Ureter (tissue), 1 donor: ENCODE measurements at regions not wholly inside any gene's neighbourhood (a gene's known extent, or its start where the extent isn't known, plus 50 kb on each side); places are given as distances from the start of the nearest gene placed in this dataset.

Experiments
- DNase-seq: peaks from one replicate; pipeline ENCODE4 v3.0.0-alpha.2; 2020; ENCODE audit warnings: low spot score
- donor health status: DM: yes; HTN: yes; CAD: no.

DNA sequence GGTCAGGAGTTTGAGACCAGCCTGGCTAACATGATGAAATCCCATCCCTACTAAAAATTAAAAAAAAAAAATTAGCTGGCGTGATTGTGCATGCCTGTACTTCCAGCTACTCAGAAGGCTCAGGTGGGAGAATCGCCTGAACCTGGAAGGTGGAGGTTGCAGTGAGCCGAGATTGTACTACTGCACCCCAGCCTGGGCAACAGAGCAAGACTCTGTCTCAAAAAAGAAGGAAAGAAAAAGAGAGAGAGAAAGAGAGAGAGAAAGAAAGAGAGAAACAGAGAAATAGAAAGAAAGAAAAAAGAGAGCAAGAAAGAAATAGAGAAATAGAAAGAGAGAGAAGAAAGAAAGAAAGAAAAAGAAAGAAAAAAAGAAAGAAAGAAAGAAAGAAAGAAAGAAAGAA, 292.8 kb upstream of the KLF6 start:
- no peak for DNase-seq

DNA sequence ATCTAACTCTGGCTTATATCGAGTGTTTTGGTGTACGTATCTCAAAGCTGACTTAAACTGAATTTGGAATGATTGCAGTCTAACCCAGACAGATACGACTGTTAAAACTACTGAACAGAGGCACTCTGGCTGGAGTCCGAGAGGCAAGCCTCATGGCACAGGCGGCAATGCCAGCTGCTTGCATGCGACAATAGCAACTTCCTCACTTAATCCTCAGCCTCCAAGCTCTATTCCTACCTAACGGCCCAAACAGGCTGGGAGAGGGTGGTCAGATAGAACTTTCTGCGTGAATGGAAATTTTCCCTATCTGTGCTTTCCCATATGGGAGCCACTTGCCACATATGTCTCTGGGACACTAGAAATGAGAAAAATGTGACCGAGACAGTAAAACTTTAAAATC, 292.0 kb upstream of the KLF6 start:
- no peak for DNase-seq

DNA sequence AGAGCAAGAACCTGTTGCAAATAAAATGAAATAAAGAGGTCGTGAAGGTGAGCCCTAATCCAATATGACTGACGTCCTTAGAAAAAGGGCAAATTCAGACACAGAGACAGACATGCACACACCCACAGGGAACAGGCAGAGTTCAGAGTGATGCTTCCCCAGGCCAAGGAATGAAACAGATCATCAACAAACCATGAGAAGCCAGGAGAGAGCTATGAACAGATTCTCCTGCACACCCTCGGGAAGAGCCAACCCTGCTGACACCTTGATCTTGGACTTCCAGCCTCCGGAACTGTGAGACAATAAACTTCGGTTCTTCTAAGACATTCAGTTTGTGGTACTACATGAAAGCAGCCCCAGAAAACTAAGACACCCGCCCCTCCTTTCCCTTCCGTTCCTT, 290.4 kb upstream of the KLF6 start:
- DNase-seq: no peak

DNA sequence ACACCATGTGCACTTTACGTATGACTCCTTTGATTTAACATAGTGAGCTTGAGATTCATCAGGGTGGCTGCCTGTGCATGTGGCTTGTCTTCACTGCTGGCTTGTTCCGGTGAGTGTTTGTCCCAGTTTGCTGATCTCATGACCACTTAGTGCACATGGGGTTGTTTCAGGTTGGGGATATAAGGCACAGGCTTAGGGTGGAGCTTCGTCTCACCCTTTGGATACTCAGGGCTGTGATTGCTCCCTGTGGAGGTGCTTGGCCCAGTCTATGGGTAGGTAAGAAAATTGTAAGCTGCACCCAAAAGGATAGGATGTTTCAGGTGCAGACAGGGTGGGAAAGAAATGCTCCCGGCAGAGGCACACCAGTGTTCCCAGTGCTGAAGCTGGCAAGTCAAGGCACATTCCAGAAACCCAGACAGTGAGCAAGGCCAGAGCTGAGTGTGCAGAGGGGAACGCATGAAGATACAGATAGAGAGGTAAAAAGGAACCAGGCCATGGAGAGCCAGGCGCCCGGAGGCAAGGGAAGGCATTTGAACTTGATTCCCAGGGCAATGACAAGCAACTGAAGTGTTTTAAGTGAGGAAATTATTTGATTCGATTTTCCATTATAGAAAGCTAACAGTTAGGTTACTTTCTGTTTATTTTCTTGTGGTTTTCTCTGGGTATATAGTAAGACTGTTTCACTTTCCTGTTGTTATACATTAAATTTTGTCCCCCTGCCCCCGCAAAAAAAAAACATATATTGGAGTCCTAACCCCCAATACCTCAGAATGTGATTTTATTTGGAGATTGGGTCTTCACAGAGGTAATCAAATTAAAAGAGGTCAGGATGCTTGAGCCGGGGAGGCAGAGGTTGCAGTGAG, 289.8 kb upstream of the KLF6 start:
- DNase-seq: no peak

DNA sequence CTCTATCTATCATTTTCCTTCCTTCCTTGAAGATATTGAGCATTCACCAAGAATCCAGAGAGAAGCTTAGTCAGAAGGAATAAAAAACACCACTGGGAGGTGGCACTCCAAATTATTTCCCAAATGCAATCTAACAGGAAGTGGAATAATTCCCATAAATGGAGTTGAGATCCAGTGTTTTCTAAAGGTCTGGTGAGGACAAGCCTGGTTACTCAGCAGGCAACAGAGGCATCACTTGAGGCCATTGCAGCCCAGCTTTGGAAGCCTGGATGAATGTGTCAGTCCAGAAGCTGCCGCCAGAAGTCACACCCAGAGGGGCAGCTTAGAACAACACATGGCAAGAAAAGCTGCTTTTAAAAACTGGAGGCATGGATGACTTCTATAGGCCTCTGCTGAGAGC, 288.9 kb upstream of the KLF6 start:
- DNase-seq: no peak

DNA sequence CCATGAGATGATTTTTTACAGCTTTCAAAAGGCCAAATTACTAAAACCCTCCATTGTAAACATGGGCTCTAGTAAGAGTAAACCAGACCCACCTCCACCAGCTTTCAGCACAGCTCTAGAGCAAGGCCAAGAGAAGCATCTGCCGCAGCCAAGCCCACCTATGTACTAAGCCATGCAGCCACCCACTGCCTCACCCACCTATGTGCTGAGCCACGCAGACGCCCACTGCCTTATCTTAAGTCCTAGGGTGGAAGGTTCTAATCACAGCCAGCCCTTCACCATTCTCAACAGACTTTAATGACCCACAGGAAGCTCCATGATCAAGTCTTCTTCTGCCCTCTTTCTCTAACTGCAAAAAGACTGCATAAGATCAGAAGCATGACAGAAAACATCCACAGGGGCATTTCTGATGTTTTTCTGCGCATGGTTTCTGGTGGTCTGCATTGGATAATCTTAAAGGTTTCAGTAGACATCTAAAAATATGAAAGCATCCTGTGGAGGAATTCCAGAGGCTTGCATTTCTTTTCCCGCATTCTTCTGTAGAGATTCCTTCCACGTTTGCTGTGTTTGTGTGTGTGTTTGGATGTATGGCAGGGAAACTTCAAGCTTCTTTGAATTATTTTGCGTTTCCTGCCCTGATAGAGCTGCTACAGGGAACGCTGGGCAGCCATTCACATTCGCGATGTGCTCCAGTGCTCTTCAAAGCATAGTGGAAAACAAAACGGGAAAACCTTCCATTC, 286.1 kb upstream of the KLF6 start:
- DNase-seq: no peak

DNA sequence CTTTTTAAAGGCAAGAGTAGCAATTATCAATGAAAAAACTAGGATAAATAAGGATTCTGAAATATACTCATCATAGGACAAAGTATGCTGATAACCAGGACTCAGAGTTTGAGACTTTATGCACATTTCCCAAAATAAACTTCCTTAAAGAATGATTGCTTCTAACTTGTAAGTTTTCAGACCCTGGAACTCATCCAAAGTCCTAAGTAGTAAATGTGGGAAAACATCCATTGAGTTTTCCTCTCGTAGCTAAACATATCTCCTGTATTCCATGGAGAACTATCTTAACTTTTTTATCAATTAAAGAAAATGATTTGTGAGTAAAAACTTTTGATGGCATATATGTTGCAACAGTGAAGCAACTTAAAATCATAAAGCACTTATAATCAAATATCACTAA, 285.2 kb upstream of the KLF6 start:
- DNase-seq: no peak

DNA sequence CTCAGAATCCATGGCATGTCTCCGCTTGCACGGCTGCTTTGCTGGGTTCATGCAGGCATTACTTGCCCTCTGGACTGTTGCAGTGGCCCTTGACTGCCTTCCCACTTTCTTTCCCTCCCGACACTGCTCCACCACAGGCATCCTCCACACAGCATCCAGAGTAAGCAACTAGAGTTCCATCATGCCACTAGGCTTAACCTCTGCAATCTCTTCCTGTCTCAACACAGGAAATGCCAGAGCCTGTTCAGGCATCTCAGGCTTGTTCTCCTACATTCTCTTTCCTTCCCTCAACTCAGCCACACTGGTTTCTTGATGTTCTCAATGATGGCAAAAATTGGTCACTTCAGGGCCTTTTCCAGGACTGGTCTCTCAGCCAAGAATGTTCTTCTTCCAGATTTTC, 284.5 kb upstream of the KLF6 start:
- no peak for DNase-seq

DNA sequence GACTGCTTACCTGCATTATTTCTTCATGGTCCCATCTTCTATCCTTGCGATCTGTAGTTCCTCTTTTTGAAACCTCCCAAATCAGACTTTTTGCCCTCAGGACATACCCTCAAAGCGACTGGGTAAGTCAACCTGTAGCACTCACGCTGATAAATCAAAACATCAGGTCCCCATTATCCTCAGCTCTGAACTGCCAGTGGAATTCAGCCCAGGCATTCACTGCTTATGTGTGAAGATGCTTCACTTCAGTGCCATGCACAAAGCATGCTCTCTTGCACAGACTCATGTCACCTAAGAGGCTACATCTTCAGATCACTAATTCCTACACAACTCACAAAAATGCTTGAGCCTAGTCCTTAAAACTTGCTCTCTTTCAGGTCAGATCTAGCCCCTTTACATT, 283.6 kb upstream of the KLF6 start:
- no peak for DNase-seq

DNA sequence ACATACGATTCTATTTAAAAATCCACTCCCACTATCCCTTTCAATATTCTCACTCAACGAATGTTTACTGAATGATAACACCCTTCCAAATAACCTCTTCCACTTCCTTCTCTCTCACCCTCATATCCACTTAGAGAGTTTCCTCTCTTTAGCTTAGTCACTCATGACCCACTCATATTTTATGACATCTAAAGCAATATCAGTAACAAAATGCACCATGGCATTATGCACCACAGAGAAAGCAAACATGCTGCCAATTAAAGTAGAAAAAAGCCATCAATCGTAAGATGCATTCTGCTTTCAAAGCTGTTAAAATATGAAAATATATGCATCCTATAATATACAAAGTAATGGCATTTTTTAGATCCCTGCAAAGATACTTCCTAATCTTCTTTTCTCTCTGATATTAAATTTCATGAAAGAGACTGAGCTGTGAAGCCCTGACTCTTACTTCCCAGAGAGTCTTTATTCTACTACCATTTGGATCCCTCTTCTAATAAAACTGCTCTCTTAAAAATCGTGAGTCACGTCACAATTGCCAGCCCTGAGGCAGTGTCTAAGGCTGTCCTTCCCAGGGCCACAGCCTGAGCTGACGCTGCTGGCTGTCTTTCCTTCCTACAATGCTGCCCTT, 283.0 kb upstream of the KLF6 start:
- no peak for DNase-seq

DNA sequence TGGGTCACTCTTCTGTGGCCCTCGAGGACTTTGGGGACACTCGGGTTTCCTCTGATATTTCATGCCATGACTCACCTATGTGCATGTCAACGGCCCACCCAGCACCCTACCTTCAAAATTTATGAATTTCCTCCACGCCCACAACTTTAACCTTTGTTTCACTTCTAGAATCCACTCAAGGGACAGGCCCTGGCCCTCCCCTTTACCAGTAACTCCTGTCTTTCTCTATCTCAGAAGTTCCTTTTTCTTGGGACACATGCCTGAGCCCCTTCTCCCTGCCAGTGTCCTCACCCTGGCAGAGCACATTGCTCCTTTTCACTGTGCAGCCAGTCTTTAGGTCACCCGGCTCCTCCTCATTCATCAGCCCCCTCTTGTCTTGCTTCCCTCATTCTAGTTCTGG, 282.5 kb upstream of the KLF6 start:
- DNase-seq: no peak

DNA sequence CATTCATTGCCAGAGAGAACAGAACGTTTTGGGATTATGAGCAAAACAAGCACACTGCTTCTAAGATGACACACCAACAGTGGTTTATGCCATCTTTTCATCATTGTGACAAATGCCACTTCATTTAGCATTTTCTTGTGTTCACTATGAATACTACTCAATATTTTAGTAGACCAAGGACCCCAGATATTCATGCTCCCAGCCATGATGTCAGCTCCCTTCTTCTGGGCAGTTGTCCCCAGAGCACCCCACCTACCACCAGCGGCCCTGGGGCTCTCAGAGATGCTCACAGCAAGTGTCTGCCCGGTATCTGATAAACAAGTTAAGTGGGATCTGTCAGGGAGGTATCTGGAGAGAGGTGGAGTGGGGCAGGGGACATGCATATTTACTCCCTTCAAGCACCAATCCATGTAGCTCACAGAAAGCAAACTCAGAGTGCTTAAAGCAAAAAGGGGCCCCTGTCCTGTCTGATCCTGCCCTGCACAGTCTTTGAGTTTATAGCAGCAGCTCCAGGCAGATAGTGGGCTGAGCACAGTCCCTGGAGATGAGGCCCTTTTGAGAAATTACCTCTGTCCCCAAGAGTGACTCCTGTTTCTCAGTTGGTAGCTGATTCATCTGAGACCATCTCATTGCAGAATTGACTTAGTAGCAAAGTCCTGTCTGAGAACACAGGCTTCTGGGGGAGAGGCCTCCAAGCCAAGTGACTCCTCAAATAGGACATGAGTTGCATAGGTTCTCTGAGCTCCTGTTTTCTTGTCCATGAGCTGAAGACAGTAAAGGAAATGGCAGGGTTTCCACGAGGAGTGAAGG, 281.8 kb upstream of the KLF6 start:
- DNase-seq: no peak

DNA sequence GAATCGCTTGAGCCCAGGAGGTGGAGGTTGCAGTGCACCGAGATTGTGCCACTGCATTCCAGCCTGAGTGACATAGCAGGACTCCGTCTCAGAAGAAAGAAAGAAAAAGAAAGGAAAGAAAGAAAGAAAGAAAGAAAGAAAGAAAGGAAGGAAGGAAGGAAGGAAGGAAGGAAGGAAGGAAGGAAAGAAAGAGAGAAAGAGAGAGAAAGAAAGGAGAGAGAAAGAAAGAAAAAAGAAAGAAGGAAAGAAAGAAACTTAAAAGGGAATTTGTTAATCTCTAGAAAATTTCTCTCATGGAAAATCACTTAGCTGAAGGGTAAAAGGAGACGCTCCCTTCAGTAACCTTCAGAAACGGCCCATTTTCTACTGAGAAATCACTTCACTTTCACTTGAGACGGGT, 279.5 kb upstream of the KLF6 start:
- no peak for DNase-seq

DNA sequence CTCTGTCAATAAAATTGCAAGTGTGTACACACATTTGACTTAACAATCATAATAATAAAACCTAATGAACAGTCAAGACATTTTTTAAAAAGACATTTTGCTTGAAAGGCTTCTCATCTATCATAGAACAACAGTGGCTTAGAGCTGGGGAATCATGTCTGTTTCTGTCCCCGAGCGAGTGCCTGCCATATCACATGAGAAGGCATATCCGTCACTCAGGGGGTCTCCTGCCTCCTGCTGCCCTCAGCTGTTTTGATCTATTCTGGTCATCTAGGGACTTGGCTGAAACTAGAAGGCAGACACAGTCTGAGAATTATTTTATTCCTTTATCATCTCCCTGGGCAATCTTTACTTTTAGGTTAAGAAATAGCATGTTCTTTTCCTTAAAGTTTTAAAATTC, 278.7 kb upstream of the KLF6 start:
- DNase-seq: no peak

DNA sequence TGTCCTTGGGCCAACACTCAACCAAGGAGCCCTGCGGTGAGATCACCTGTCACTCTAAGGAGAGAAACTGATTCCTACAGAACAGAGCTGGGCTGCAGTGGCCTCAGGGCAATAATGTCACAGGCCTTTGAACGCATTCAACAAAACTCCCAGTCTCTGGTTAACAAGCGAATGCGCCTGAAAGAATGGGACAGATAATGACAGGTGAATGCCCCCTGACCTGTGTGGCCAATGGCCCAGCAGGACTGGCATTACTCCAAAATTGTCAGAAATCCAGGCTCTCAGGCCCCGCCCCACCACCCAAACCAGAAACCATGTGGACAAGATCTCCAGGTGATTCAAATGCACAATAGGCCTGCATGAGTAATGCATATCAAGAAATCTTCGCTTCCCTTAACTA, 277.7 kb upstream of the KLF6 start:
- DNase-seq: no peak

DNA sequence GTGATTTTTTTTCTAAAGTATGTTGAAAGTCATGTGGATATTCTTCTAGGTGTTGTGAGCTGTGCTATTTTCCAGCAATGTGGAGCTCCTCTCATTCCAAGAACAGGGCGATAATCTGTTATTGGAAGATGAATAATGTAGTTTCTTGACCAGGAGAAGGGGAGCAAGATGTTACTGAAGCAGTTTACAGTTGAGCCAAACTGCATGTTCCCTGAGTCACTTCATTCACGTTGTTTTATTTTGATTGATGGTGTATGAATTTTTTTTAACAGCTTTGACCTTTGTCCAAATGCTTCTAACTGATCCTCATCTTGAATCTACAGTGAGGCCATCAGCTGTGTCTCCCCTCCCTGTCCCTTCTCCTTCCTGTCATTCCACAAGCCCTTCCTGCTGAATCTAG, 277.1 kb upstream of the KLF6 start:
- DNase-seq: no peak

DNA sequence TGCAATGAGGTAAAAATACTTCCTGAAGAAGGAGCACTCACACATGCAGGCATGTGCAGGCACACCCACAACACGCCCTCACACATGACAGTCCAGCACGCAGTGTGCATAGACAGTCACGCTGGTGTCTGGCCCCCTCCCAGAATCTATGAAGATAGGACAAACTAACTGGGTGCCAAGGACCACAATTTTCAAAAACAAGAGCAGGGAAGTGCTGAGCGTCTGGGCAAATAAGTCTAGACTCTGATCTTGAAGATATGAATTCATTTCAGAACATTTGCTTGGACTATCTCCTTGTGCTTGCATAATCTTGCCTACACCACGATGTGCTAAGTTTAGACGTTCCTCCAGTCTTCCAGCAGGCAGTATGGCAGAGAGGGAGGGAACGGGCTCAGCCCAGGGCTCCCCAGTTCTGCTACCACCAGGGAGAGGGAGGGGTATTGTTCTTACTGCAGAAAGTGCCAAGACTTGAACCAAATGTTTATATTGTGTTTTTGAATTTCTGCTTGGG, 276.5 kb upstream of the KLF6 start:
- peak; percentile 86 for DNase-seq

DNA sequence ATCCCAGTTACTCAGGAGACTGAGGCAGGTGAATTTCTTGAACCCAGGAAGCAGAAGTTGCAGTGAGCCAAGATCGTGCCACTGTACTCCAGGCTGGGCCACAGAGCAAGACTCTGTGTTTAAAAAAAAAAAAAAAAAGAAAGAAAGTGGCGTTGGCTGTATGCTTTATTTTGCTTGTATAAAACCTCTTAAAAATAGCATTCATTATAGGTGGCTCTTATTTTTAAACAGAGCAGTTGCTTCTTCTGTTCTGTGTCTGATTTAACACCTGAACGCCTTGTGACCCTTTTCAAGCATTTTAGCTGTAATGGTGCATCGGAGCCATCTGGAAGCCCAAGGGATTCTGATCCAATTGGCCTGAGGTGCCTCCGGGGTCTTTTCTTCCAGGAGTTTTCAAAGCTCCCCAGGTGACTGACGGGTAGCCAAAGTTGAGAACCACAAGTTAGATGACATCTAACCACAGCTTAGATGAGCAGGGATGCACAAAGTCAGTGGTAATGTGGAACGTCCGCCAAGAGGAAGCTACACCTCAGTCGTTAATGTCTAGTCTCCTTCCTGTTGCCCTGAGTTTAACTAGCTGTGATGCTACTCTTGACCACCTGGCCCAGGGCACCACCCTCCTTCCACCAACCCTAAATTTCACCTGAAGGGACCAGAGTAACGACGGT, 274.6 kb upstream of the KLF6 start:
- no peak for DNase-seq

DNA sequence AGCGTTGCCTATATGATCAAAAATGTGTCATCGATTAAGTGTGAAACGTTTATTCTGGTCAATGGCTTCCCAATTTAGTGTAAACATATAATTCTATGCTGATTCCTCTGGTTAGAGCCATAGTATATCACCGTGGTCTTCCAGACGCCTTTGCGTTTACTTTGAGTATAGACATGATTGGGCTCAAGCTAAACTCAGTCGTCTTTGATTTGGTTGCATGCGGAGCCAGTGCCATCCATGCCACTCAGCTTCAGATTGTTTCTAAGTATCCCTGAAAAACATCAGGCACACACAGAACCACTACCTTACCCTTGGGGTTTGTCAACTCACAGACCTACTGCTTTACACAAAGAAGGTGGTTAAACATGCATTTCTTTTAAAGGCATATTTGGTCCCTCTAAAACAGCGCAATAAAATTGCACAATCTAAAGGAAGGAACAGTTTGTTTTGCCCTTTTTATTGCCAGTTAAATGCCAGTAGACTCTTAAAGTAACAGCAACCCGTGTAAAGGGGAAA, 273.6 kb upstream of the KLF6 start:
- no peak for DNase-seq

DNA sequence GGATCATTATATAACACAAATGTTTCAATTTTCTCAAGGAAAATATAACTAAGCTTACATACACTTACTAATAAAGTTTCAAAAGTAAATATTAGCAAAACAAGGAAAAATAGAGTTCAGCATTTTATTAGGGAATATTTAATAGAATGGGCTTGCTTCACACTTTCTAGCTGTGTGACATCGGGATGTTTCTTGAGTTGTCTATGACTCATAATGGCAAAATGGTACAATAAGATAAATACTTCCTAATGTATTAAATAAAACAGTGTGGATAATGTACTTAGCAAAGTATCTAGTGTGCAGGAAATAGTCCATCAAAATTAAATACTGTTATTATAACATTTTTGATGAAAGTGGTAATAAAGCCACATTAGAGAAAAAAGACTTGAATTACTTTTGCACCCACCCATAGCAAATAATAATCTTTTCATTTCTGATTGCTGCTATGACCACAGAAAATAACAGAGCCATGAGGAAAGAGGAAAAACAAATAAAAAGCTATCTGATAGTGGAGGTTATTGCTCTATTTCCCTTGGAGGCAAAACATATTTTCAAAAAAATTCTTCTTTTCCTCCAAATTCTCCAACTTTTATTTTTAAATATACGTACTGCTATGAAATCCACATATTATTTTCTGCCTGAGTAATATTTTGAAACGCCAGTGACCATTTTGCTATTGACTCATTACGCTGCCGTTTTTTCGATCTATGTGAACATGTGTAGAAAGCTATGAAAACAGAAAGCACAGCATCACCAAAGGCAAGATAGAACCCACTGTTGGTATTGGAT, 272.9 kb upstream of the KLF6 start:
- no peak for DNase-seq
